Stomach (tissue), 4 donors: ENCODE measurements at regions not wholly inside any gene's neighbourhood (a gene's known extent, or its start where the extent isn't known, plus 50 kb on each side); places are given as distances from the start of the nearest gene placed in this dataset.

Source experiments
- CTCF ChIP-seq, 7 experiments: fragments of 450-650 bp in 4 of 7; fragments of 200-600 bp in 3 of 7; sonication (generic) in 3 of 7; IDR thresholded peaks; one replicate each; pipeline ENCODE4 v1.5.1; 2016 to 2019; ENCODE audit warnings: antibody characterized with exemption in 7 of 7, control low read depth in 2 of 7, mild to moderate bottlenecking in 1 of 7
- EP300 ChIP-seq: sonication (generic); formaldehyde crosslinking; IDR thresholded peaks from one replicate; pipeline ENCODE4 v1.6.1; 2017; ENCODE audit warnings: antibody characterized with exemption
- POLR2A ChIP-seq, 4 donors: fragments of 450-650 bp; IDR thresholded peaks; one replicate each; pipeline ENCODE4 v1.6.1; 2016; ENCODE audit warnings: antibody characterized with exemption in 4 of 4, control low read depth in 2 of 4, mild to moderate bottlenecking in 1 of 4, moderate library complexity in 1 of 4
- POLR2AphosphoS5 ChIP-seq, 3 donors: sonication (generic); formaldehyde crosslinking; IDR thresholded peaks; one replicate each; pipeline ENCODE4 v1.6.1; 2016; ENCODE audit warnings: antibody characterized with exemption in 3 of 3

- TF ChIP-seq POLR2AphosphoS5 (IDR thresholded peaks at IDR 0.05) (no peak), CTCF (IDR thresholded peaks at IDR 0.05) (no peak), POLR2A (IDR thresholded peaks at IDR 0.05) (no peak), EP300 (no peak)
Measured at GRCh38 chr16:6192984-6193383, 1095.4 kb upstream of the EEF2KMT start.
